ENCODE measurements at regions not wholly inside any gene's neighbourhood (a gene's known extent, or its start where the extent isn't known, plus 50 kb on each side); places are given as distances from the start of the nearest gene placed in this dataset.
"Not testable (repeated sequence)": the region's sequence is repeated elsewhere in the genome, so short reads cannot be mapped to it uniquely, and the experiment has no call there.

DNA sequence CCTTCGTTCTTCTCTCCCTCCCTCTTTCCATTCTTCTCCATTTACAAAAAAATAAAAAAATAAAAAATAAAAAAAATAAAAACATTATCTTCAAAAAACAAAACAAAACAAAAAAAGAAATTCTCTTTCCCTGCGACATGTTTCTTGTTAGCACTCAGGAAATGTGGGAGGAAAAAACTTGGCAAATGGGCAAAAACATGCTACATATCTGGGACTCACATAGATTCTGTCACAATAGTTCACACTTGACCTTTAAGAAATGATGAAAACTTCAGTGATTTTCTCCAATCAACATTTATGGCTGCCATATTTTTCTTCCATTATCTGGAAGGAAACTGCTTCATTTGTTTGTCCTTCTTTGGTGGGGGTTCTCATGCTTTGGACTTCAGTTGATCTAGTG, 109.3 kb downstream of the PRKAB2 start:
- DNase-seq (ENCODE audit: low read depth), result no peak

GRCh38 chr1:147061880-147062279, 110.4 kb downstream of the PRKAB2 start:
- not testable (repeated sequence) for DNase-seq (ENCODE audit: low read depth)

DNA sequence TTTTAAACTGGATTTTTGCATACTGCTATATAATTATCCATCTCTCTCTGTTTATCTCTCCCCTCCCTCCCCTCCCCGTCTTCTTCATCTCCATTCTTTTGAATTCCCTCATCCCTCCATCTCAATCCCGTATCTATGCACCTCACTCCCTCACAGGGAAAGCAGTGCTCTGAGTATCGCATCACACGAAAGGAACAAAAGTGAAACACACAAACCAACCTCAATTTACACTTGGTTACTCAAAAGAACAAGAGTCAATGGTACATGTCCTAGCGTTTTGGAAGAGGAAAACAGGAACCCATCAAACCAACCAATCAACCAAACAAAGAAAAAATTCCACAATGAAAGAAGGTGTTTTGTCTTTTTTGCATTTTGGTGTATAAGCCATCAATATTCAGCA, 115.1 kb downstream of the NBPF12 start:
- no peak for DNase-seq (ENCODE audit: low read depth)

- no peak for DNase-seq (ENCODE audit: low read depth)
Measured at GRCh38 chr1:147052677-147053076, 114.6 kb downstream of the NBPF12 start.

GRCh38 chr1:147052143-147052542, 114.0 kb downstream of the NBPF12 start:
- no peak for DNase-seq (ENCODE audit: low read depth)

- no peak for DNase-seq (ENCODE audit: low read depth)
Measured at GRCh38 chr1:147051136-147051535, 113.0 kb downstream of the NBPF12 start.

DNA sequence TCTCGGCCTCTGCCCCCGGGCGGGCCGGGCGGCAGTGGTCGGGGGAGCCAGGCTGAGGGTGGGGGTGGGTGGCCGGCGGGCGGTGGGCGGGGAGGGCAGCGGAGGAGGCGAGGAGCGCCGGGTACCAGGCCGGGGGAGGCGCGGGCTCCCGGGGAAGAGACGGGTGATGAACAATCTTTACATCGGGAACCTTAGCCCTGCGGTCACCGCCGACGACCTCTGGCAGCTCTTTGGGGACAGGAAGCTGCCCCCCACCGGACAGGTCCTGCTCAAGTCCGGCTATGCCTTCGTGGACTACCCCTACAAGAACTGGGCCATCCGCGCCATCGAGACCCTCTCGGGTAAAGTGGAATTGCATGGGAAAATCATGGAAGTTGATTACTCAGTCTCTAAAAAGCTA, 112.5 kb downstream of the NBPF12 start:
- DNase-seq (ENCODE audit: low read depth), result no peak

DNA sequence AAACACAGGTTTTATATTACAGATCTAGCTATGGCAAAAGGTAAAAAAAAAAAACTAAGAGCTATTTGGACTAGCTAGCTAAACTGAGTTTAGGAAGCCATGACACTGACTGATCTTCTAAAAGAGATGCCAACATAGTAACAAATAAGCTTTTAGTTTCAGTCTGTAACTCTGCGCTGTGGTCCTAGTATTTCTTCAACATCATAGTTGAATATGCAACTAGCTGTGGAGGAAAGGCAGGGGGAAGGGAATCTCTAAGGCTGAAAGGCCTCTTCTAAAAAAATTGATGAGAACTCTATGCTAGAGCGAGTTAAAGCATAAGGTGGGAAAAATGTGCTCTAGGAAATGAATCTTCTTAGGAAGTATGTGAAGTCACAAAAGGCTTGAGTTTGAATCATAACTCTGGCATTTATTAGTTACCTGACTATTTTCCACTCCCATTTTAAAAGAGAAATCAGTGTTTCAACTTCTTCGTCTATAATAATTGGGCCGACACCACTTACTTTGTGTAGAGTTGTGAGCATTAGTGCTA, 108.8 kb downstream of the NBPF12 start:
- DNase-seq (ENCODE audit: low read depth), result not testable (repeated sequence)

DNA sequence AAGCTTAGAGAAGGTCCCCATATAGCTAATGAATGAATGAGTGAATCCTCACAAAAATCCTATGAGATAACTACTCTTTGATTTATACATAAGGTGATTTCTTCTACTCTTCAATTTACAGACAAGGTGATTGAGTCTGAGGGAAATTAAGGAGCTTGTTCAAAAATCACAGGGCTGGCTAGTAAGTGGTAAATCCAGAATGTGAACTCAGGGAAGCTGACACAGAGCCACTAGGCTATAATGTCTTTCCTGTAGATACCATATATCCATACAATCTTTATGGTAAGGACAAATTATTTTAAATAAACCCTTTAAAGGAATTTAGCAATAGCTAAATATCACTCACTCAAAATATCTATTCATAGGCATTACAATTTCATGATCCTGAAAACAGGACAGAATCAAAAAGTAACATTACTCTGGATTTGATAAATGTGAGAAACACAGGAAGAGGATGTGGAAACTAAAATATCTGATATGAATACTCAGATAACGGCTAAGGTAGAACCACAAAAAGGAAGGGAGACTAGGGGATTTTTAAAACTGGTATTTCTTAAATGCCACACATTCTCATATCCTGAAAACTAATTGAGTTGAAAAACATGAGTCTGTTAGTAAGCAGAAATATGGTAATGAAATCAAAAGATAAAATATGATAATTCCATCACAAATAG, 108.2 kb downstream of the NBPF12 start:
- no peak for DNase-seq (ENCODE audit: low read depth)

Measured in non-pigmented ciliary epithelial cell (primary cell).